IMR-90 (cell line): ENCODE measurements at regions not wholly inside any gene's neighbourhood (a gene's known extent, or its start where the extent isn't known, plus 50 kb on each side); places are given as distances from the start of the nearest gene placed in this dataset.

ENCODE experiments used
- ATAC-seq: fragments of 200-7000 bp; cut with Tn5 transposase; 2 replicates; pipeline ENCODE4 v1.9.1; 2020; ENCODE audit warnings: low read depth, mild to moderate bottlenecking, moderate library complexity
- BruUV-seq: library from RNA; stranded (reverse); fragments of 400-500 nt; replicated peaks from 2 replicates; lab custom pipeline; 2021; lab: Mats Ljungman, UMichigan
- CTCF ChIA-PET: fragments of 300-600 bp; formaldehyde crosslinking; extraction: SDS; loops from one replicate; lab custom pipeline; 2021; ENCODE audit warnings: antibody characterized with exemption; lab: Yijun Ruan, JAX
- POLR2A ChIA-PET: fragments of 300-600 bp; sonication (Branson Sonifier 250); formaldehyde crosslinking; loops from one replicate; lab custom pipeline; 2022; ENCODE audit warnings: antibody characterized with exemption; ENCODE audit not compliant: unreplicated experiment; lab: Charles Lee
- DNase-seq: peaks from one replicate; pipeline ENCODE4 v3.0.0; 2013
- H2AFZ ChIP-seq: replicated peaks from 2 replicates; pipeline ENCODE3; 2013; ENCODE audit warnings: low read length, mild to moderate bottlenecking; ENCODE audit not compliant: poor library complexity
- H2AK5ac ChIP-seq: 2 replicates; pipeline ENCODE4 v1.6.1; 2013; ENCODE audit warnings: low read depth, low read length, inconsistent platforms
- H2AK9ac ChIP-seq: replicated peaks from 2 replicates; pipeline ENCODE3; 2013; ENCODE audit warnings: mild to moderate bottlenecking, low read depth, low read length, moderate library complexity; ENCODE audit not compliant: poor library complexity
- H2BK120ac ChIP-seq: 2 replicates; pipeline ENCODE4 v1.6.1; 2013; ENCODE audit warnings: low read depth, low read length, inconsistent platforms
- H2BK15ac ChIP-seq: 3 replicates; pipeline ENCODE4 v1.6.1; 2013; ENCODE audit warnings: low read depth, low read length, inconsistent platforms
- H2BK20ac ChIP-seq: 2 replicates; pipeline ENCODE4 v1.6.1; 2013; ENCODE audit warnings: low read depth, mild to moderate bottlenecking, inconsistent platforms, low read length, moderate library complexity
- H2BK5ac ChIP-seq: 2 replicates; pipeline ENCODE4 v1.6.1; 2013; ENCODE audit warnings: mild to moderate bottlenecking, low read depth, low read length, inconsistent platforms; ENCODE audit not compliant: poor library complexity, severe bottlenecking
- H3K14ac ChIP-seq: replicated peaks from 2 replicates; pipeline ENCODE4 v1.6.1; 2013; ENCODE audit warnings: low read depth, low read length, inconsistent platforms
- H3K18ac ChIP-seq: 2 replicates; pipeline ENCODE4 v1.6.1; 2013; ENCODE audit warnings: low read depth, low read length, control low read depth
- H3K23ac ChIP-seq: 2 replicates; pipeline ENCODE4 v1.6.1; 2013; ENCODE audit warnings: low read depth, low read length, inconsistent platforms
- H3K27ac ChIP-seq: 2 replicates; pipeline ENCODE4 v1.5.1; 2013; ENCODE audit warnings: mild to moderate bottlenecking, control low read depth, low read length; ENCODE audit not compliant: insufficient read depth
- H3K27me3 ChIP-seq: 2 replicates; pipeline ENCODE4 v1.6.1; 2013; ENCODE audit warnings: low read length; ENCODE audit not compliant: control insufficient read depth, insufficient read depth
- H3K36me3 ChIP-seq: 2 replicates; pipeline ENCODE4 v1.6.1; 2013; ENCODE audit warnings: low read length, mixed read lengths; ENCODE audit not compliant: control insufficient read depth, insufficient read depth
- H3K4ac ChIP-seq: 2 replicates; pipeline ENCODE4 v1.6.1; 2013; ENCODE audit warnings: low read depth, low read length, inconsistent platforms
- H3K4me1 ChIP-seq: 2 replicates; pipeline ENCODE4 v1.6.1; 2013; ENCODE audit warnings: low read length, mixed read lengths; ENCODE audit not compliant: control insufficient read depth, insufficient read depth
- H3K4me2 ChIP-seq: 2 replicates; pipeline ENCODE4 v1.6.1; 2013; ENCODE audit warnings: low read depth, mild to moderate bottlenecking, control low read depth, low read length, moderate library complexity
- H3K4me3 ChIP-seq: 2 replicates; pipeline ENCODE4 v1.5.1; 2013; ENCODE audit warnings: low read depth, mild to moderate bottlenecking, control low read depth, low read length, moderate library complexity; ENCODE audit not compliant: insufficient read depth
- H3K56ac ChIP-seq: 2 replicates; pipeline ENCODE4 v1.6.1; 2013; ENCODE audit warnings: low read length, inconsistent platforms; ENCODE audit not compliant: insufficient read depth; ENCODE audit errors: extremely low read depth
- H3K79me1 ChIP-seq, 2 experiments: 2 replicates each; pipeline ENCODE4 v1.6.1; 2013; ENCODE audit warnings: low read length in 2 of 2, inconsistent platforms in 1 of 2, low read depth in 1 of 2
- H3K9ac ChIP-seq: 2 replicates; pipeline ENCODE4 v1.6.1; 2013; ENCODE audit warnings: low read depth, low read length, control low read depth
- H3K9me1 ChIP-seq: 2 replicates; pipeline ENCODE4 v1.6.1; 2013; ENCODE audit warnings: low read length, inconsistent platforms; ENCODE audit not compliant: insufficient read depth
- H3K9me3 ChIP-seq: 2 replicates; pipeline ENCODE4 v1.6.1; 2013; ENCODE audit warnings: low read length; ENCODE audit not compliant: control insufficient read depth, insufficient read depth
- H4K20me1 ChIP-seq: 2 replicates; pipeline ENCODE4 v1.6.1; 2013; ENCODE audit warnings: low read length, inconsistent platforms; ENCODE audit not compliant: insufficient read depth
- H4K5ac ChIP-seq: 2 replicates; pipeline ENCODE4 v1.6.1; 2013; ENCODE audit warnings: mild to moderate bottlenecking, low read depth, low read length, control low read depth
- H4K8ac ChIP-seq, 2 experiments: 2 replicates each; pipeline ENCODE4 v1.6.1; 2013; ENCODE audit warnings: low read depth in 2 of 2, low read length in 2 of 2, control low read depth in 1 of 2, inconsistent platforms in 1 of 2
- H4K91ac ChIP-seq: 2 replicates; pipeline ENCODE4 v1.6.1; 2013; ENCODE audit warnings: low read depth, low read length, inconsistent platforms; ENCODE audit not compliant: insufficient read depth
- BHLHE40 ChIP-seq: fragments of 150-350 bp; IDR thresholded peaks from 2 replicates; pipeline ENCODE4 v1.6.1; 2016; ENCODE audit warnings: mild to moderate bottlenecking, low read depth, low read length
- CEBPB ChIP-seq: IDR thresholded peaks from 2 replicates; pipeline ENCODE4 v1.6.1; 2012; ENCODE audit warnings: low read depth, low read length, improper control_type of control experiment
- CHD1 ChIP-seq: IDR thresholded peaks from 2 replicates; pipeline ENCODE4 v1.6.1; 2012; ENCODE audit warnings: low read depth, low read length, improper control_type of control experiment
- ELK1 ChIP-seq: fragments of 150-350 bp; IDR thresholded peaks from 2 replicates; pipeline ENCODE4 v1.6.1; 2016; ENCODE audit warnings: low read depth, mild to moderate bottlenecking, low read length, moderate library complexity, borderline replicate concordance
- MAFK ChIP-seq: IDR thresholded peaks from 2 replicates; pipeline ENCODE4 v1.6.1; 2012; ENCODE audit warnings: low read depth, low read length, improper control_type of control experiment
- MAZ ChIP-seq: IDR thresholded peaks from 2 replicates; pipeline ENCODE4 v1.6.1; 2012; ENCODE audit warnings: low read depth, mild to moderate bottlenecking, low read length, improper control_type of control experiment, moderate library complexity, borderline replicate concordance
- NFE2L2 ChIP-seq: fragments of 150-350 bp; IDR thresholded peaks from 2 replicates; pipeline ENCODE4 v1.6.1; 2016; ENCODE audit warnings: low read depth, mild to moderate bottlenecking, low read length
- POLR2A ChIP-seq: IDR thresholded peaks from 2 replicates; pipeline ENCODE4 v1.6.1; 2012; ENCODE audit warnings: mild to moderate bottlenecking, low read depth, low read length
- RAD21 ChIP-seq: IDR thresholded peaks from 2 replicates; pipeline ENCODE4 v1.6.1; 2012; ENCODE audit warnings: low read length, improper control_type of control experiment
- RCOR1 ChIP-seq: IDR thresholded peaks from 2 replicates; pipeline ENCODE4 v1.6.1; 2012; ENCODE audit warnings: mild to moderate bottlenecking, low read length, improper control_type of control experiment; ENCODE audit not compliant: insufficient replicate concordance
- SMC3 ChIP-seq: fragments of 150-350 bp; IDR thresholded peaks from 2 replicates; pipeline ENCODE4 v1.6.1; 2016; ENCODE audit warnings: low read depth, mild to moderate bottlenecking, antibody characterized with exemption, low read length, moderate library complexity
- USF2 ChIP-seq: fragments of 150-350 bp; IDR thresholded peaks from 2 replicates; pipeline ENCODE4 v1.6.1; 2017; ENCODE audit warnings: mild to moderate bottlenecking, antibody characterized with exemption, low read length, low read depth
- WGBS, 2 experiments: methylation state at CpG; one replicate each; pipeline versions ENCODE4 v1.1.5 to v1.1.7; 2013; ENCODE audit warnings: missing lambda C conversion rate in 2 of 2; ENCODE audit not compliant: insufficient read length in 1 of 2; ENCODE audit errors: extremely low coverage in 2 of 2; 5-methylcytosine and 5-hydroxymethylcytosine counted together
- dilution Hi-C: fragments of 300-500 bp; cut with HindIII; formaldehyde crosslinking; loops from one replicate; pipeline ENCODE4 v1.14.3; 2018; ENCODE audit warnings: low sequenced_read_pairs; ENCODE audit not compliant: unreplicated experiment
- in situ Hi-C: fragments of 300-500 bp; cut with MboI; formaldehyde crosslinking; loops from 3 replicates; pipeline ENCODE4 v1.14.3; 2019; ENCODE audit warnings: low sequenced_read_pairs, inconsistent platforms, mixed read lengths
- intact Hi-C: fragments of 100-400 bp; cut with micrococcal nuclease; formaldehyde crosslinking; loops from 2 replicates; pipeline ENCODE4 v1.10.0; 2022
- TF ChIP-seq, protein P1 (sequence below): conservative IDR thresholded peaks from 2 replicates; pipeline ENCODE4 v1.5.1; 2012; ENCODE audit warnings: mild to moderate bottlenecking, low read depth, low read length, improper control_type of control experiment

DNA sequence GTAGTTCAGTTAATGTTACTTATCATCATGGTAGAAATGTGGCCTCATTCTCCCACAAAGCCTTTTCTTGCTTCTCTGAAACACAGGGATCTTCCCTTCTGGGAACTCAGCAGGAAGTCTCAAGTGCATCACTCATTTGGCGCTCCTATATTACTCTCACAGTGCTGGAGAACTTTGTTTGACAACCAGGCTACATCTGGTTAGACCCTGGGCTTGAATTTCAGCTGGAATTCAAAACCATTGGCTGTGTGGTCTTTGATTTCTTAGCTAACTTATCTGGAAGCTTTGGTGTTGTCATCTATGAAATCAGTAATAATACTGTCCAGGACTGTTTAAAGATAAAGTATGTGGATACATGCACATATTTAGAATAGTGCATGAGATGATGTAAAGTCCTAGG lies 1777.1 kb downstream of the MAT2B start:
- H3K27ac ChIP-seq: no peak overlapping the region
- H3K4me2 ChIP-seq: no peak overlapping the region
- H3K79me1 ChIP-seq: no peaks in the 10 kb centered on the region
- intact Hi-C loops: no loop called here
- H4K20me1 ChIP-seq: no peaks in the 10 kb centered on the region
- no peak overlapping the region for H2BK120ac ChIP-seq
- no peaks in the 10 kb centered on the region for H3K4me1 ChIP-seq
- no peak overlapping the region for H3K14ac ChIP-seq
- no peak overlapping the region for H2AFZ ChIP-seq
- H3K4me3 ChIP-seq: no peak overlapping the region
- H3K9ac ChIP-seq: no peak overlapping the region
- H4K91ac ChIP-seq: no peak overlapping the region
- POLR2A ChIA-PET: no interaction called here
- ATAC-seq: no peak
- DNase-seq: no peak
- dilution Hi-C loops: no loop called here
- H3K56ac ChIP-seq: no peak overlapping the region
- in situ Hi-C loops: no loop called here
- H2AK9ac ChIP-seq: no peak overlapping the region
- H3K4ac ChIP-seq: no peak overlapping the region
- no peaks in the 10 kb centered on the region for H3K9me3 ChIP-seq
- no peaks in the 10 kb centered on the region for H3K27me3 ChIP-seq
- no peak overlapping the region for H2BK20ac ChIP-seq
- H2BK15ac ChIP-seq: no peak overlapping the region
- H3K36me3 ChIP-seq: no peaks in the 10 kb centered on the region
- no peak overlapping the region for H3K23ac ChIP-seq
- H3K9me1 ChIP-seq: no peaks in the 10 kb centered on the region
- TF ChIP-seq MAFK (no peak), USF2 (no peak), BHLHE40 (no peak), RAD21 (no peak), MAZ (no peak), SMC3 (no peak), RCOR1 (no peak), NFE2L2 (no peak), POLR2A (no peak), CHD1 (no peak), ELK1 (no peak), CEBPB (no peak)
- TF ChIP-seq, protein P1, sequence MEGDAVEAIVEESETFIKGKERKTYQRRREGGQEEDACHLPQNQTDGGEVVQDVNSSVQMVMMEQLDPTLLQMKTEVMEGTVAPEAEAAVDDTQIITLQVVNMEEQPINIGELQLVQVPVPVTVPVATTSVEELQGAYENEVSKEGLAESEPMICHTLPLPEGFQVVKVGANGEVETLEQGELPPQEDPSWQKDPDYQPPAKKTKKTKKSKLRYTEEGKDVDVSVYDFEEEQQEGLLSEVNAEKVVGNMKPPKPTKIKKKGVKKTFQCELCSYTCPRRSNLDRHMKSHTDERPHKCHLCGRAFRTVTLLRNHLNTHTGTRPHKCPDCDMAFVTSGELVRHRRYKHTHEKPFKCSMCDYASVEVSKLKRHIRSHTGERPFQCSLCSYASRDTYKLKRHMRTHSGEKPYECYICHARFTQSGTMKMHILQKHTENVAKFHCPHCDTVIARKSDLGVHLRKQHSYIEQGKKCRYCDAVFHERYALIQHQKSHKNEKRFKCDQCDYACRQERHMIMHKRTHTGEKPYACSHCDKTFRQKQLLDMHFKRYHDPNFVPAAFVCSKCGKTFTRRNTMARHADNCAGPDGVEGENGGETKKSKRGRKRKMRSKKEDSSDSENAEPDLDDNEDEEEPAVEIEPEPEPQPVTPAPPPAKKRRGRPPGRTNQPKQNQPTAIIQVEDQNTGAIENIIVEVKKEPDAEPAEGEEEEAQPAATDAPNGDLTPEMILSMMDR: no peak
- no peak overlapping the region for H4K5ac ChIP-seq
- no peak overlapping the region for H2AK5ac ChIP-seq
- no peak overlapping the region for H2BK5ac ChIP-seq
- H4K8ac ChIP-seq: no peak overlapping the region
- BruUV-seq: no TSS peak
- CTCF ChIA-PET: no interaction called here
- no peak overlapping the region for H3K18ac ChIP-seq
- 80% methylated on average over 1 of the region's 1 CpG; no CpG with 5 or more reads in 1 of the 2 experiments for WGBS, 2 experiments
